ENCODE measurements at regions not wholly inside any gene's neighbourhood (a gene's known extent, or its start where the extent isn't known, plus 50 kb on each side); places are given as distances from the start of the nearest gene placed in this dataset.

GRCh38 chr6:9937031-9937763 is 477.7 kb downstream of the TFAP2A start:
- TF ChIP-seq CTCF (IDR thresholded peaks at IDR 0.05; ENCODE audit: low read depth, low read length, missing control alignments): no peak
- in situ Hi-C loops (cut with HindIII; ENCODE audit: low sequenced_read_pairs): no loop called here
- no peak overlapping the region for H3K4me3 ChIP-seq (ENCODE audit: low read depth, low read length)
- DNase-seq (ENCODE audit: low read depth): no peak

- no peak for DNase-seq (ENCODE audit: low read depth)
- in situ Hi-C loops (cut with HindIII; ENCODE audit: low sequenced_read_pairs): no loop called here
- H3K4me3 ChIP-seq (ENCODE audit: low read depth, low read length): no peak overlapping the region
- TF ChIP-seq CTCF (IDR thresholded peaks at IDR 0.05; ENCODE audit: low read depth, low read length, missing control alignments): no peak
These were observed 478.3 kb downstream of the TFAP2A start for GRCh38 chr6:9936551-9936950.

- in situ Hi-C loops (cut with HindIII; ENCODE audit: low sequenced_read_pairs): no loop called here
- H3K4me3 ChIP-seq (ENCODE audit: low read depth, low read length): no peak overlapping the region
- no peak for DNase-seq (ENCODE audit: low read depth)
- no peak for TF ChIP-seq CTCF (IDR thresholded peaks at IDR 0.05; ENCODE audit: low read depth, low read length, missing control alignments)
These were observed 481.2 kb downstream of the TFAP2A start for GRCh38 chr6:9933677-9934076.

- H3K4me3 ChIP-seq (ENCODE audit: low read depth, low read length): no peak overlapping the region
- DNase-seq (ENCODE audit: low read depth): no peak
- no peak for TF ChIP-seq CTCF (IDR thresholded peaks at IDR 0.05; ENCODE audit: low read depth, low read length, missing control alignments)
- in situ Hi-C loops (cut with HindIII; ENCODE audit: low sequenced_read_pairs): no loop called here
These were observed 487.6 kb downstream of the TFAP2A start for GRCh38 chr6:9927275-9927674.

GRCh38 chr6:9924971-9925370 is 489.9 kb downstream of the TFAP2A start:
- in situ Hi-C loops (cut with HindIII; ENCODE audit: low sequenced_read_pairs): no loop called here
- DNase-seq (ENCODE audit: low read depth): no peak
- no peak overlapping the region for H3K4me3 ChIP-seq (ENCODE audit: low read depth, low read length)
- no peak for TF ChIP-seq CTCF (IDR thresholded peaks at IDR 0.05; ENCODE audit: low read depth, low read length, missing control alignments)

- in situ Hi-C loops (cut with HindIII; ENCODE audit: low sequenced_read_pairs): no loop called here
- DNase-seq (ENCODE audit: low read depth): no peak
- no peak for TF ChIP-seq CTCF (IDR thresholded peaks at IDR 0.05; ENCODE audit: low read depth, low read length, missing control alignments)
- H3K4me3 ChIP-seq (ENCODE audit: low read depth, low read length): no peak overlapping the region
These were observed 493.5 kb downstream of the TFAP2A start for GRCh38 chr6:9921366-9921765.
